ENCODE measurements at regions not wholly inside any gene's neighbourhood (a gene's known extent, or its start where the extent isn't known, plus 50 kb on each side); places are given as distances from the start of the nearest gene placed in this dataset.

- H3K9me3 ChIP-seq (ENCODE audit: control insufficient read depth in 2 of 2, low read length in 2 of 2) = no peaks in the 10 kb centered on the region
- H3K27ac ChIP-seq (ENCODE audit: low read depth in 2 of 2, low read length in 2 of 2) = no peak overlapping the region
- no peaks in the 10 kb centered on the region for H3K36me3 ChIP-seq (ENCODE audit: control insufficient read depth in 2 of 2, insufficient read depth in 2 of 2, low read length in 2 of 2)
- H3K4me3 ChIP-seq (ENCODE audit: low read length in 2 of 2) = no peak overlapping the region
- no peak overlapping the region for H3K9ac ChIP-seq (ENCODE audit: low read depth in 1 of 2, low read length in 2 of 2)
- peaks cover 0 to 2% of the 10 kb centered on the region in 2 donors for H3K27me3 ChIP-seq (ENCODE audit: control insufficient read depth in 2 of 2, insufficient read depth in 2 of 2, low read length in 2 of 2)
- H3K4me1 ChIP-seq (ENCODE audit: control insufficient read depth in 2 of 2, insufficient read depth in 2 of 2, low read length in 2 of 2) = no peaks in the 10 kb centered on the region
These were observed 135.6 kb upstream of the IRX3 start for GRCh38 chr16:54422159-54422558.

GRCh38 chr16:54421220-54421619 is 134.6 kb upstream of the IRX3 start:
- H3K36me3 ChIP-seq (ENCODE audit: control insufficient read depth in 2 of 2, insufficient read depth in 2 of 2, low read length in 2 of 2) = no peaks in the 10 kb centered on the region
- peaks cover 0 to 2% of the 10 kb centered on the region in 2 donors for H3K27me3 ChIP-seq (ENCODE audit: control insufficient read depth in 2 of 2, insufficient read depth in 2 of 2, low read length in 2 of 2)
- no peak overlapping the region for H3K9ac ChIP-seq (ENCODE audit: low read depth in 1 of 2, low read length in 2 of 2)
- H3K27ac ChIP-seq (ENCODE audit: low read depth in 2 of 2, low read length in 2 of 2) = no peak overlapping the region
- no peak overlapping the region for H3K4me3 ChIP-seq (ENCODE audit: low read length in 2 of 2)
- H3K4me1 ChIP-seq (ENCODE audit: control insufficient read depth in 2 of 2, insufficient read depth in 2 of 2, low read length in 2 of 2) = no peaks in the 10 kb centered on the region
- no peaks in the 10 kb centered on the region for H3K9me3 ChIP-seq (ENCODE audit: control insufficient read depth in 2 of 2, low read length in 2 of 2)

GRCh38 chr16:54418903-54419302 is 132.3 kb upstream of the IRX3 start:
- Histone ChIP-seq H3K36me3 (ENCODE audit: control insufficient read depth in 2 of 2, insufficient read depth in 2 of 2, low read length in 2 of 2) (no peaks in the 10 kb centered on the region), H3K9ac (ENCODE audit: low read depth in 1 of 2, low read length in 2 of 2) (no peak overlapping the region), H3K4me3 (ENCODE audit: low read length in 2 of 2) (no peak overlapping the region), H3K27ac (ENCODE audit: low read depth in 2 of 2, low read length in 2 of 2) (no peak overlapping the region), H3K9me3 (ENCODE audit: control insufficient read depth in 2 of 2, low read length in 2 of 2) (no peaks in the 10 kb centered on the region), H3K27me3 (ENCODE audit: control insufficient read depth in 2 of 2, insufficient read depth in 2 of 2, low read length in 2 of 2) (no peaks in the 10 kb centered on the region), H3K4me1 (ENCODE audit: control insufficient read depth in 2 of 2, insufficient read depth in 2 of 2, low read length in 2 of 2) (no peaks in the 10 kb centered on the region)

- Histone ChIP-seq H3K36me3 (ENCODE audit: control insufficient read depth in 2 of 2, insufficient read depth in 2 of 2, low read length in 2 of 2) (no peaks in the 10 kb centered on the region), H3K4me3 (ENCODE audit: low read length in 2 of 2) (no peak overlapping the region), H3K27ac (ENCODE audit: low read depth in 2 of 2, low read length in 2 of 2) (no peak overlapping the region), H3K9me3 (ENCODE audit: control insufficient read depth in 2 of 2, low read length in 2 of 2) (no peaks in the 10 kb centered on the region), H3K9ac (ENCODE audit: low read depth in 1 of 2, low read length in 2 of 2) (no peak overlapping the region), H3K4me1 (ENCODE audit: control insufficient read depth in 2 of 2, insufficient read depth in 2 of 2, low read length in 2 of 2) (no peaks in the 10 kb centered on the region), H3K27me3 (ENCODE audit: control insufficient read depth in 2 of 2, insufficient read depth in 2 of 2, low read length in 2 of 2) (no peaks in the 10 kb centered on the region)
These were observed 130.8 kb upstream of the IRX3 start for GRCh38 chr16:54417384-54417783.

GRCh38 chr16:54414671-54415070 is 128.1 kb upstream of the IRX3 start:
- no peaks in the 10 kb centered on the region for H3K9me3 ChIP-seq (ENCODE audit: control insufficient read depth in 2 of 2, low read length in 2 of 2)
- H3K4me1 ChIP-seq (ENCODE audit: control insufficient read depth in 2 of 2, insufficient read depth in 2 of 2, low read length in 2 of 2) = no peaks in the 10 kb centered on the region
- H3K36me3 ChIP-seq (ENCODE audit: control insufficient read depth in 2 of 2, insufficient read depth in 2 of 2, low read length in 2 of 2) = no peaks in the 10 kb centered on the region
- no peak overlapping the region for H3K4me3 ChIP-seq (ENCODE audit: low read length in 2 of 2)
- H3K27me3 ChIP-seq (ENCODE audit: control insufficient read depth in 2 of 2, insufficient read depth in 2 of 2, low read length in 2 of 2) = peaks cover 3 to 5% of the 10 kb centered on the region in 2 donors
- H3K27ac ChIP-seq (ENCODE audit: low read depth in 2 of 2, low read length in 2 of 2) = no peak overlapping the region
- H3K9ac ChIP-seq (ENCODE audit: low read depth in 1 of 2, low read length in 2 of 2) = no peak overlapping the region

- Histone ChIP-seq H3K36me3 (ENCODE audit: control insufficient read depth in 2 of 2, insufficient read depth in 2 of 2, low read length in 2 of 2) (no peaks in the 10 kb centered on the region), H3K27ac (ENCODE audit: low read depth in 2 of 2, low read length in 2 of 2) (no peak overlapping the region), H3K9me3 (ENCODE audit: control insufficient read depth in 2 of 2, low read length in 2 of 2) (no peaks in the 10 kb centered on the region), H3K4me1 (ENCODE audit: control insufficient read depth in 2 of 2, insufficient read depth in 2 of 2, low read length in 2 of 2) (no peaks in the 10 kb centered on the region), H3K9ac (ENCODE audit: low read depth in 1 of 2, low read length in 2 of 2) (no peak overlapping the region), H3K4me3 (ENCODE audit: low read length in 2 of 2) (no peak overlapping the region), H3K27me3 (ENCODE audit: control insufficient read depth in 2 of 2, insufficient read depth in 2 of 2, low read length in 2 of 2) (peaks cover 3 to 5% of the 10 kb centered on the region in 2 donors)
These were observed 126.3 kb upstream of the IRX3 start for GRCh38 chr16:54412777-54413455.

- no peak overlapping the region for H3K27ac ChIP-seq (ENCODE audit: low read depth in 2 of 2, low read length in 2 of 2)
- H3K4me3 ChIP-seq (ENCODE audit: low read length in 2 of 2) = no peak overlapping the region
- peaks cover 3 to 5% of the 10 kb centered on the region in 2 donors for H3K27me3 ChIP-seq (ENCODE audit: control insufficient read depth in 2 of 2, insufficient read depth in 2 of 2, low read length in 2 of 2)
- no peak overlapping the region for H3K9ac ChIP-seq (ENCODE audit: low read depth in 1 of 2, low read length in 2 of 2)
- H3K36me3 ChIP-seq (ENCODE audit: control insufficient read depth in 2 of 2, insufficient read depth in 2 of 2, low read length in 2 of 2) = no peaks in the 10 kb centered on the region
- H3K4me1 ChIP-seq (ENCODE audit: control insufficient read depth in 2 of 2, insufficient read depth in 2 of 2, low read length in 2 of 2) = no peaks in the 10 kb centered on the region
- H3K9me3 ChIP-seq (ENCODE audit: control insufficient read depth in 2 of 2, low read length in 2 of 2) = no peaks in the 10 kb centered on the region
These were observed 125.5 kb upstream of the IRX3 start for GRCh38 chr16:54412037-54412436.

- Histone ChIP-seq H3K27ac (ENCODE audit: low read depth in 2 of 2, low read length in 2 of 2) (no peak overlapping the region), H3K27me3 (ENCODE audit: control insufficient read depth in 2 of 2, insufficient read depth in 2 of 2, low read length in 2 of 2) (peaks cover 3 to 5% of the 10 kb centered on the region in 2 donors), H3K9me3 (ENCODE audit: control insufficient read depth in 2 of 2, low read length in 2 of 2) (no peaks in the 10 kb centered on the region), H3K4me3 (ENCODE audit: low read length in 2 of 2) (no peak overlapping the region), H3K36me3 (ENCODE audit: control insufficient read depth in 2 of 2, insufficient read depth in 2 of 2, low read length in 2 of 2) (no peaks in the 10 kb centered on the region), H3K4me1 (ENCODE audit: control insufficient read depth in 2 of 2, insufficient read depth in 2 of 2, low read length in 2 of 2) (no peaks in the 10 kb centered on the region), H3K9ac (ENCODE audit: low read depth in 1 of 2, low read length in 2 of 2) (no peak overlapping the region)
These were observed 125.0 kb upstream of the IRX3 start for GRCh38 chr16:54411544-54411943.

- no peak overlapping the region for H3K9ac ChIP-seq (ENCODE audit: low read depth in 1 of 2, low read length in 2 of 2)
- no peak overlapping the region for H3K4me3 ChIP-seq (ENCODE audit: low read length in 2 of 2)
- no peak overlapping the region for H3K27ac ChIP-seq (ENCODE audit: low read depth in 2 of 2, low read length in 2 of 2)
- H3K9me3 ChIP-seq (ENCODE audit: control insufficient read depth in 2 of 2, low read length in 2 of 2) = no peaks in the 10 kb centered on the region
- no peaks in the 10 kb centered on the region for H3K4me1 ChIP-seq (ENCODE audit: control insufficient read depth in 2 of 2, insufficient read depth in 2 of 2, low read length in 2 of 2)
- H3K27me3 ChIP-seq (ENCODE audit: control insufficient read depth in 2 of 2, insufficient read depth in 2 of 2, low read length in 2 of 2) = peaks cover 3 to 5% of the 10 kb centered on the region in 2 donors
- H3K36me3 ChIP-seq (ENCODE audit: control insufficient read depth in 2 of 2, insufficient read depth in 2 of 2, low read length in 2 of 2) = no peaks in the 10 kb centered on the region
These were observed 123.4 kb upstream of the IRX3 start for GRCh38 chr16:54409982-54410381.

- Histone ChIP-seq H3K4me3 (ENCODE audit: low read length in 2 of 2) (no peak overlapping the region), H3K9me3 (ENCODE audit: control insufficient read depth in 2 of 2, low read length in 2 of 2) (no peaks in the 10 kb centered on the region), H3K4me1 (ENCODE audit: control insufficient read depth in 2 of 2, insufficient read depth in 2 of 2, low read length in 2 of 2) (no peaks in the 10 kb centered on the region), H3K36me3 (ENCODE audit: control insufficient read depth in 2 of 2, insufficient read depth in 2 of 2, low read length in 2 of 2) (no peaks in the 10 kb centered on the region), H3K27ac (ENCODE audit: low read depth in 2 of 2, low read length in 2 of 2) (no peak overlapping the region), H3K9ac (ENCODE audit: low read depth in 1 of 2, low read length in 2 of 2) (no peak overlapping the region), H3K27me3 (ENCODE audit: control insufficient read depth in 2 of 2, insufficient read depth in 2 of 2, low read length in 2 of 2) (peaks cover 3 to 5% of the 10 kb centered on the region in 2 donors)
These were observed 121.0 kb upstream of the IRX3 start for GRCh38 chr16:54407596-54407995.
